Erythroblast (primary cell): ENCODE measurements at regions not wholly inside any gene's neighbourhood (a gene's known extent, or its start where the extent isn't known, plus 50 kb on each side); places are given as distances from the start of the nearest gene placed in this dataset.

Experiments
- DNase-seq, 2 experiments: peaks; one replicate each; lab custom pipeline; 2025; lab: John Stamatoyannopoulos, UW
- GATA1 ChIP-seq: IDR thresholded peaks from 2 replicates; pipeline ENCODE4 v1.6.1; 2011; ENCODE audit warnings: low read depth, mild to moderate bottlenecking, control low read depth, low read length, moderate library complexity
- POLR2A ChIP-seq: IDR thresholded peaks from 2 replicates; pipeline ENCODE4 v1.6.1; 2011; ENCODE audit warnings: mild to moderate bottlenecking, low read length

GRCh38 chr9:73649552-73649951, 497.9 kb downstream of the ANXA1 start:
- TF ChIP-seq POLR2A, result no peak
- no peak for TF ChIP-seq GATA1
- no peak for DNase-seq

- no peak for DNase-seq
- TF ChIP-seq POLR2A (no peak), GATA1 (no peak)
Observed at GRCh38 chr9:73655363-73655762, 503.7 kb downstream of the ANXA1 start.

GRCh38 chr9:73655831-73656230, 504.2 kb downstream of the ANXA1 start:
- TF ChIP-seq GATA1 (no peak), POLR2A (no peak)
- no peak for DNase-seq

- no peak for TF ChIP-seq POLR2A
- no peak for TF ChIP-seq GATA1
- DNase-seq, result no peak
Observed at GRCh38 chr9:73665253-73665652, 513.6 kb downstream of the ANXA1 start.

GRCh38 chr9:73667749-73668148, 516.1 kb downstream of the ANXA1 start:
- TF ChIP-seq GATA1, result no peak
- no peak for TF ChIP-seq POLR2A
- no peak for DNase-seq

GRCh38 chr9:73680831-73681230, 529.2 kb downstream of the ANXA1 start:
- DNase-seq, result no peak
- TF ChIP-seq POLR2A (no peak), GATA1 (no peak)

- no peak for DNase-seq
- TF ChIP-seq POLR2A, result no peak
Observed at GRCh38 chr9:73682789-73683188, 531.1 kb downstream of the ANXA1 start.

GRCh38 chr9:73683862-73684591, 532.4 kb downstream of the ANXA1 start:
- no peak for TF ChIP-seq POLR2A
- no peak for TF ChIP-seq GATA1
- DNase-seq, result peak; percentile 1 to 3

GRCh38 chr9:73684601-73685000, 532.9 kb downstream of the ANXA1 start:
- DNase-seq, result no peak
- no peak for TF ChIP-seq POLR2A

- no peak for DNase-seq
- no peak for TF ChIP-seq POLR2A
- TF ChIP-seq GATA1, result no peak
Observed at GRCh38 chr9:73685786-73686185, 534.1 kb downstream of the ANXA1 start.

- TF ChIP-seq POLR2A (no peak), GATA1 (no peak)
- DNase-seq, result no peak
Observed at GRCh38 chr9:73689051-73689870, 537.6 kb downstream of the ANXA1 start.

GRCh38 chr9:73701415-73702057, 549.9 kb downstream of the ANXA1 start:
- TF ChIP-seq POLR2A, result no peak
- TF ChIP-seq GATA1, result no peak
- no peak for DNase-seq

- no peak for DNase-seq
- TF ChIP-seq GATA1, result no peak
- no peak for TF ChIP-seq POLR2A
Observed at GRCh38 chr9:73714294-73714693, 562.6 kb downstream of the ANXA1 start.

- no peak for DNase-seq
- TF ChIP-seq GATA1, result no peak
- no peak for TF ChIP-seq POLR2A
Observed at GRCh38 chr9:73715591-73715990, 563.9 kb downstream of the ANXA1 start.
